SH-SY5Y (cell line): ENCODE measurements at regions not wholly inside any gene's neighbourhood (a gene's known extent, or its start where the extent isn't known, plus 50 kb on each side); places are given as distances from the start of the nearest gene placed in this dataset.

Source experiments
- GATA2 ChIP-seq: IDR thresholded peaks from 2 replicates; pipeline ENCODE4 v1.6.1; 2011; ENCODE audit warnings: mild to moderate bottlenecking, low read depth, low read length
- GATA3 ChIP-seq: IDR thresholded peaks from 2 replicates; pipeline ENCODE4 v1.6.1; 2011; ENCODE audit warnings: low read depth, mild to moderate bottlenecking, low read length, moderate library complexity

DNA sequence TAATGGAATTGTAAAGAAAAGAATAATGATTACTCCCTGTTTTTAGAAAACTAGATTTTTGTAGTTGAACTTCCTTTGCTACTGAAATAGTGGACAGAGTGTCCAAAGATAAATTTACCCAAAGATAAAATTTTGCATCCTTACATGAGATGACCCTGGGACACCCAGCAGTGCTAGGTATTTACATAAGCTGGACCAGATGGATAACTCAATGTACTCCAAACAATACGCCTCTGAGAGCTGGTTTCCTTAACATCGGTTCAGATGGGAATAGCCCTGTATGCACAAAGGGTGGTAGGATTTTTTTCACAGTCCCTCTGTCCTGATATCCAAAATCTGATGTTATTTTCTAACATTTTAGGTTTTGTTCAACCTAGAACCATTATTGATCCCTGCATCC lies 432.1 kb upstream of the ID2 start:
- no peak for TF ChIP-seq GATA3
- no peak for TF ChIP-seq GATA2

- TF ChIP-seq GATA3 (no peak), GATA2 (no peak)
Measured at GRCh38 chr2:8251291-8251690, 430.6 kb upstream of the ID2 start.

DNA sequence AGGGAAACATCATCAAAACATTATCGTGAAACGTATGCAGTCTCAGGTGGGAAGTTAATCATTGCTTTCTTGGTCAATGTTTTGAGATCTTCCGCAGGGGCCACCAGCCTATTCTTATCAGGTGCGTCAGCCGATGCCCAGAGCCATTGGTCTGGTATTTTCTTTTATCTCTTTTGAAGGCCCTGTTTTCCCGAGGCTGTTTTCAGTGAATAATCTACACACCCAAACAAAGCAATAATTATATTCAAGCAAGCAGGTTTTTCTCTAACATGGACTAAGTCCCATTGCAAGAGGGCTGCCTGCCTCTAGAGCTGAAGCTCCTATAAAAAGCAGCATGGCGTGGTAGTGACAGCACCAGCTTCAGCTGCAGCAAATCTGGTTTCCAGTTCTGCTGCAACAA lies 430.0 kb upstream of the ID2 start:
- TF ChIP-seq GATA3, result no peak
- no peak for TF ChIP-seq GATA2

DNA sequence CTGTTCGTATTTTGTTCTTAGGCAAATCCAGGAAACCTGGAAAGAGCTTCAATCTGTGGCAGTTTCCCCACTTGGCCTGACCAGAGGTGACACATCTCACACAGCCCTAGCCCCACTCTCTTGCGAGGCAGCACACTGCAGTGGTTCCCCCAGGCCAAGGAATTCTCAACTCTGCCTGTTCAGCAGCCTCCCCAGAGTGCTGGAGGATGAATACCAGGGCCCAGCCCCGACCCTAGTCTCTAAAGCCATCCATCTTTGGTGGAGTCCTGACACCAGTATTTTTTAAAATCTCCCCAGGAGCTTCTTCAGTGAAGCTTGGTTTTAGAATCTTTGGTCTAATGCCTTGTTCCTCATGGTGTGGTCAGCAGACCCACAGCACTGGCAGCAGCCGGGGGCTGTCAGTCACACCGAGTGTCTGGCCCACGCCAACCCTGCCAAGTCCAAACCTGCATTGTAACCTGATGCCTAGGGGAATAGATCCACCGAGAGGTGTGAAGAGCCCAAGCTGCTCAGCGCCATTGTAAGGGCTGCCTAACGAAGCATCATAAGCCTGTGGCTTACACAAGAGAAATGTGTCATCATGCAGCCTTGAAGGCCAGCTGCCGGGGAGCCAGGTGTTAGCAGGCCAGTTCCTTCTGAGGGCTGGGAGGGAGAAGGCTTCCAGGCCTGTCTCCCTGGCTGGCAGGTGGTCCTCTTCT lies 428.7 kb upstream of the ID2 start:
- TF ChIP-seq GATA3, result no peak
- no peak for TF ChIP-seq GATA2

DNA sequence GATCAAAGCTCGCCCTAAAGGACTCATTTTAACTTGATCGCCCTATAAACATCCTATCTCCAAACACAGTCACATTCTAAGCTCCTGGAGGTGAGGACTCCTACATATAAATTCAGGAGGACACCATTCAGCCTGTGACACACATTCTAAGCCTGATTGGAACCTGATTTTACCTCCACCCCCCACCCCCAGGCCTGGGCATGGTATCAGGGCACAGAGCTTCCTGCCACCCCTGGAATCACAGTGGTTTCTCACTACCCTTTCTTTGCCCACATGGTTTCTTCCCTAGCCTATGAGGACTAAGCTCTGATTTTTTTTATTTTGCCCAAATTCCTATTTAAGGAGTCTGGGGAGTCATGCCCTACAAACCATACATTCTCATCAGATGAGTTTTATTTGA lies 428.1 kb upstream of the ID2 start:
- TF ChIP-seq GATA3 (no peak), GATA2 (no peak)

DNA sequence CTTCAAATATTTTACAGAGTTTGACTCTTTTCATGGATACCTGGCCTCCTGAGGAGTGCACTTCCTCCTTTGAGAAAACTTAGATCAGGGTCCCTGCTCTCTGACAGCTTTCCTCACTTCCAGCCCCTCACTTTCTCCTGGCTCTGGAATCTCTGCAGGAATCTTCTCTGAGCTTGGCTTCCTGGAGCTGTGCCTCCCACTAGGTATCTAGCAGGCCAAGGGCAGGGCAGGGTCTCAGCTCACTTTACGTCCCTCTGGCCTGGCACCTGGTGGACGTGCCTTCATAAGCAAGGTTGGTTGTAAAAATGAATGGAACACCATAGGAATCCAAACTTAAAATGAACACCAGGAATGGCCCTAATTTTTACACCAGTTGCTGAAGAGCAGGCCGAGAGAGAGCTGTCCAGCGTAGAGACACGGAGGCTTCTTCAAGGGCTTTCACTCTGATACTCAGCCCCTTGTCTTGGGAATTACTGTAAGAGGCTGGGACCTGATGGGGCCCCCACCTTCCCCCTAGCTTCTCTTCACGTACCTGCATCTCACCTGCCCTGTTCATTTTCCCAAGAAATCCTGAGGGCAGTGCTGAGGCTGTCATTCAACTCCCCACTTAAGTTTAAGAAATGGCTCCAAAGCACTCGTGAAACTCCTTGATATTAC lies 426.9 kb upstream of the ID2 start:
- TF ChIP-seq GATA2 (no peak), GATA3 (no peak)

DNA sequence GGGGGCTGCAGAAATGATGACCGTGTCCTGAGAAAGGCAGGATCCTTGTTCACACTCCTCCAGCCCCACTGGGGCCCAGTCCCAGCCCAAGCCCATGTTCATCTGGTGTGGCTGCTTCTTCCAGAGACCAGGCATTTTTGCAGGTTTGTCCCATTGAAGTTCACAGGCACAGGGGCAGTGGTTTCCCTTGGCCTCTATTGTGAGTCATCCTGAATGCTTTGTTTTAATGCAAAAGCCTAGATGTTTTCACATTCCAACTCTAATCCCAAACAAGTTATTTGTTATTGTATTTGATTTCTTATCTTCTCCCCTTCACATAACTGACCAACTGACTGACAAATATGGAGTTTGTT lies 426.4 kb upstream of the ID2 start:
- TF ChIP-seq GATA2 (no peak), GATA3 (no peak)

GRCh38 chr2:8256905-8257304 lies 425.0 kb upstream of the ID2 start:
- TF ChIP-seq GATA3 (no peak), GATA2 (no peak)

- TF ChIP-seq GATA3 (no peak), GATA2 (no peak)
Measured at GRCh38 chr2:8257502-8257901, 424.4 kb upstream of the ID2 start.

DNA sequence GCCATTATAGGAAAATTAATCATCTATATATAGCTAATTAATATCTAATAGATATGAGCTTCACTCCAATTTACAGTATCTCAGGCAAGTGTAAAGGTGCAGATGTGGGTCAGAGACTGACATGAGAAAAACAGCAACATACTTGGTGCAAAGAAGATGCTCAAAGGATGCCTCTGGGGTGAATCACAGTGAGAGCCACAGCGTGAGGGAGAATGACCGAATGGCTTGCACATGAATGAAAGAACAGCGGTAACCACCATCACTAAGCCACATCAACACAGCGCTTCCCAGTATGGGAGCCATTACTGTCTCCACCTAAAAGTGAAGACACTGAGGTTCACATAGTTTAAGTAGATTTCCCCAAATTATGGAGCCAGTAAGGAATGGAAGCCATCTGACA lies 423.4 kb upstream of the ID2 start:
- TF ChIP-seq GATA3, result no peak
- TF ChIP-seq GATA2, result no peak

DNA sequence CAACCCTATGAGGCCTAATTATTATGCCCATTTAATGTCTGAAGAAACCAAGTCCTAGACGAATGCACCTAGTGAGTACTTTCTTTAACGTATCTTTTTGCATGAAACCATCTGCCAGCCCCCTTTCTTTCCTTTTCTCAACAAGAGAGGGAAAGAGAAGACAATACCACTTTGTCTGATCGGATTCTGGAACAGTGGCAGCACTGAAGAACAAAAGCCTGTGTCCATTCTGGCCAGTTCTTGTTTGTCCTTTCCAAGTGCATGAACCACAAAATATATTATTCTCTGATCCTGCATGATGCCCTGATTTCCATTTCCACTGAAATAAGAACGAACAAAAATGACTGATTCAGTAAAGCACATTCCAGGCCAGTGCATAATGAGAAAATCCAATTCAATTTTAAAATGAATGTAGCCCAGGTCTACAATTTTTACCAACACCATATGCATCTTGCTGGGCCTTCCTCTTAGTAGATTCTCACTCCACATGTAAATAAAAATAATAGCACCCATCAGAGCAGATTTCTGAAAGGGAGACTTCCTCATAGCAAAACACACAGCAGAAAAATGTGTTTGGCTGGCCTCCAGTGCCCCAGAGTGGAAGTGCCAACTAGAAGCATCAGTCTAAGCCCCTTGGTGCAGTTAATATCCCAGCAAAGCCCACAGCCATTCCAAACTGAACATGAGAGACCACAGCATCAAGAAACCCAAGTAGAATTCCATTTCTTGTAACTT lies 422.6 kb upstream of the ID2 start:
- TF ChIP-seq GATA2 (no peak), GATA3 (no peak)

GRCh38 chr2:8259841-8260178 lies 422.0 kb upstream of the ID2 start:
- TF ChIP-seq GATA3 (no peak), GATA2 (no peak)

DNA sequence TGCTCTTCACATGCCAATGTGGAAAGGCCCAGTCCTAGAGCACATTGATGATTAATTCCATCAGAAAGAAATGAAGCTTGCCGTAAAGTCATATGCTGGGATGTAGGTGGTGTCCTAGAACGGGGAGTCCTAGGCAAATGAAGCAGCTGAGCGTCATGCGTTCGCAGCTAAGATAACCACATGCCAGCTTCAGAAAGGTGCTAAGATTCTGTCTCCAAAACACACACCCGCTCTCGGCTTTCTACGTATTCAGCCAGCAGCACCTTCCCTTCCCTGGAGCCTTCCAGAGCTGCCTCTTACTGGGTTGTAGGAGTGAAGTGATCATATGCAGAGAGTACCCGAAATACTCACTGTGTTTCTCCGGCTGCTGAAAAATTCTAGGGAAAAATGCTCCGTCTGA lies 421.6 kb upstream of the ID2 start:
- TF ChIP-seq GATA3 (no peak), GATA2 (no peak)

DNA sequence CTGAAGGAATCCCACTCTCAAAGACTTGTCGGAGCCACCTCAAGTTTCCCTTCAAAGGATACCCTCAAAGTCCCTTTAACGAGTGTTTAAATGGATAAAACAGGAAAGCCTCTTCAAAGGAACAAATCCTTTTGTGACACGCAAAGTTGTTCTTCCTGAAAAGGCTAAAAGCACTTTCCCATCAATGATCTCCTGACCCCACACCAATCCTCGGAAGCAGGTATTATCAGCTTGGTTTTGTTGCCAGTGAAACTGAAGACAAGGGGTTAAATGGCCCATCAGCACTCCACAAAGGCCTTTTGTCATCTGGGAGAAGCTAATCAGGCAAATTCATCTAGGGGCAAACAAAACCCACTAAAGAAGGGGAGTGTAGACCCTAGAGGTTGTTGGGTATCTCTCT lies 418.0 kb upstream of the ID2 start:
- TF ChIP-seq GATA3, result no peak
- TF ChIP-seq GATA2, result no peak

GRCh38 chr2:8264981-8265380 lies 416.9 kb upstream of the ID2 start:
- TF ChIP-seq GATA2, result no peak
- TF ChIP-seq GATA3, result no peak

- TF ChIP-seq GATA3 (no peak), GATA2 (no peak)
Measured at GRCh38 chr2:8265476-8266226, 416.2 kb upstream of the ID2 start.

DNA sequence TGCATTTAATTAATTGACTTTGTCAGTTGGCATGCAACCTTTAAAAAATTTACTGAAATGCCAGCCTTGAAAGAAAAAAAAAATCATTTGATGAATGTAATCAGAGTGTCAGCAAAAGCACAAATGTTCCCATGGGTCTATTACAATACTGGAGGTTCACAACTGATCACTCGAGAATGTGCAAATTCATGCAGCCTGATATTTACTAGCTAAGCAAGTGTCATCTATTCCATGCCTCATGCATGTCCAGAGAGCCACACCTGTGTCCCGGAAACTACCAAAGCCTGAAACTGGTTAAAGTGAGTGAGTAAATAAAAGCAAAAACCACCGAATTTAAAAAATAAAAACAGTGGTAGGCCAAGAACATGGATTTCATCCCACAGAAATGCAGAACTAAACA lies 415.3 kb upstream of the ID2 start:
- TF ChIP-seq GATA2 (no peak), GATA3 (no peak)
